ENCODE measurements at regions not wholly inside any gene's neighbourhood (a gene's known extent, or its start where the extent isn't known, plus 50 kb on each side); places are given as distances from the start of the nearest gene placed in this dataset.

GRCh38 chr13:40401911-40402776 lies 264.3 kb downstream of the FOXO1 start:
- POLR2A ChIA-PET, result no interaction called here
- H3K4me1 Mint-ChIP-seq, result peaks cover 15% of the 10 kb centered on the region
- CTCF ChIA-PET, result interaction anchor here (0.7 to 1.3 kb wide), 2 partner anchors 11 to 87 kb away, joined by 4 to 5 read pairs; no protein-coding TSS in a partner anchor
- DNase-seq, result no peak
- peak overlapping the region; percentile 10 for H3K27ac Mint-ChIP-seq
- peaks cover under 1% of the 10 kb centered on the region for H3K36me3 Mint-ChIP-seq (ENCODE audit: low read depth)
- H3K27me3 Mint-ChIP-seq, result no peaks in the 10 kb centered on the region
- H3K9me3 Mint-ChIP-seq, result no peaks in the 10 kb centered on the region
- no peak overlapping the region for H3K4me3 Mint-ChIP-seq

- Mint-ChIP-seq H3K9me3 (no peaks in the 10 kb centered on the region), H3K27ac (no peak overlapping the region), H3K27me3 (no peaks in the 10 kb centered on the region), H3K4me3 (no peak overlapping the region), H3K4me1 (peaks cover 15% of the 10 kb centered on the region), H3K36me3 (ENCODE audit: low read depth) (no peaks in the 10 kb centered on the region)
- ChIA-PET CTCF (interaction anchor here (1.2 to 1.3 kb wide), 2 partner anchors 10 to 12 kb away, joined by 3 to 4 read pairs; no protein-coding TSS in a partner anchor), POLR2A (no interaction called here)
- DNase-seq, result no peak
Observed at GRCh38 chr13:40402931-40403431, 263.5 kb downstream of the FOXO1 start.

- no peak for DNase-seq
- Mint-ChIP-seq H3K4me1 (peaks cover 15% of the 10 kb centered on the region), H3K27me3 (no peaks in the 10 kb centered on the region), H3K27ac (no peak overlapping the region), H3K9me3 (no peaks in the 10 kb centered on the region), H3K4me3 (no peak overlapping the region), H3K36me3 (ENCODE audit: low read depth) (no peaks in the 10 kb centered on the region)
- POLR2A ChIA-PET, result no interaction called here
- CTCF ChIA-PET, result interaction anchor here (1.2 kb wide), 1 partner anchor 11 kb away, joined by 3 read pairs; no protein-coding TSS in a partner anchor
Observed at GRCh38 chr13:40403509-40404241, 262.8 kb downstream of the FOXO1 start.

GRCh38 chr13:40404407-40404806 lies 262.0 kb downstream of the FOXO1 start:
- DNase-seq, result no peak
- H3K27me3 Mint-ChIP-seq, result no peaks in the 10 kb centered on the region
- ChIA-PET CTCF (no interaction called here), POLR2A (no interaction called here)
- H3K4me3 Mint-ChIP-seq, result no peak overlapping the region
- H3K9me3 Mint-ChIP-seq, result no peaks in the 10 kb centered on the region
- no peaks in the 10 kb centered on the region for H3K36me3 Mint-ChIP-seq (ENCODE audit: low read depth)
- H3K4me1 Mint-ChIP-seq, result peaks cover 15% of the 10 kb centered on the region
- H3K27ac Mint-ChIP-seq, result no peak overlapping the region

- CTCF ChIA-PET, result interaction anchor here (0.6 kb wide), 1 partner anchor 28 kb away, joined by 3 read pairs; no protein-coding TSS in a partner anchor
Observed at GRCh38 chr13:40404967-40405716, 261.3 kb downstream of the FOXO1 start.

GRCh38 chr13:40406405-40407120 lies 259.9 kb downstream of the FOXO1 start:
- H3K27me3 Mint-ChIP-seq, result no peaks in the 10 kb centered on the region
- CTCF ChIA-PET, result interaction anchor here (0.6 to 0.7 kb wide), 3 partner anchors 216 to 297 kb away, joined by 3 read pairs; no protein-coding TSS in a partner anchor
- peaks cover 3% of the 10 kb centered on the region for H3K36me3 Mint-ChIP-seq (ENCODE audit: low read depth)
- DNase-seq, result no peak
- no peak overlapping the region for H3K4me3 Mint-ChIP-seq
- H3K9me3 Mint-ChIP-seq, result peaks cover 8% of the 10 kb centered on the region
- POLR2A ChIA-PET, result no interaction called here
- peaks cover 15% of the 10 kb centered on the region for H3K4me1 Mint-ChIP-seq
- no peak overlapping the region for H3K27ac Mint-ChIP-seq

More at GRCh38 chr13:40404967-40405716, 261.3 kb downstream of the FOXO1 start:
- Mint-ChIP-seq H3K36me3 (ENCODE audit: low read depth) (no peaks in the 10 kb centered on the region), H3K4me3 (no peak overlapping the region), H3K4me1 (peaks cover 15% of the 10 kb centered on the region), H3K9me3 (peaks cover 3% of the 10 kb centered on the region), H3K27me3 (no peaks in the 10 kb centered on the region), H3K27ac (no peak overlapping the region)
- POLR2A ChIA-PET, result no interaction called here
- DNase-seq, result no peak

- H3K27me3 Mint-ChIP-seq, result no peaks in the 10 kb centered on the region
- CTCF ChIA-PET, result interaction anchor here (0.6 to 0.7 kb wide), 4 partner anchors 23 to 296 kb away, joined by 3 read pairs; no protein-coding TSS in a partner anchor
- peaks cover 8% of the 10 kb centered on the region for H3K4me1 Mint-ChIP-seq
- H3K4me3 Mint-ChIP-seq, result no peak overlapping the region
- no peak for DNase-seq
- POLR2A ChIA-PET, result no interaction called here
- H3K27ac Mint-ChIP-seq, result no peak overlapping the region
- H3K9me3 Mint-ChIP-seq, result peaks cover 8% of the 10 kb centered on the region
- H3K36me3 Mint-ChIP-seq (ENCODE audit: low read depth), result peaks cover 3% of the 10 kb centered on the region
Observed at GRCh38 chr13:40407567-40407966, 258.9 kb downstream of the FOXO1 start.

- H3K4me1 Mint-ChIP-seq, result peaks cover 3% of the 10 kb centered on the region
- DNase-seq, result no peak
- no peaks in the 10 kb centered on the region for H3K27me3 Mint-ChIP-seq
- peaks cover 3% of the 10 kb centered on the region for H3K36me3 Mint-ChIP-seq (ENCODE audit: low read depth)
- ChIA-PET POLR2A (interaction anchor here (0.6 kb wide), 1 partner anchor 164 kb away, joined by 3 read pairs; no protein-coding TSS in a partner anchor), CTCF (interaction anchor here (0.7 to 0.8 kb wide), 2 partner anchors 20 to 34 kb away, joined by 3 to 4 read pairs; no protein-coding TSS in a partner anchor)
- H3K4me3 Mint-ChIP-seq, result no peak overlapping the region
- no peak overlapping the region for H3K27ac Mint-ChIP-seq
- H3K9me3 Mint-ChIP-seq, result peaks cover 13% of the 10 kb centered on the region
Observed at GRCh38 chr13:40408602-40409001, 257.8 kb downstream of the FOXO1 start.

- POLR2A ChIA-PET, result no interaction called here
- Mint-ChIP-seq H3K27me3 (no peaks in the 10 kb centered on the region), H3K4me1 (no peaks in the 10 kb centered on the region), H3K27ac (no peak overlapping the region), H3K36me3 (ENCODE audit: low read depth) (peaks cover 3% of the 10 kb centered on the region), H3K9me3 (peaks cover 13% of the 10 kb centered on the region), H3K4me3 (no peak overlapping the region)
- DNase-seq, result no peak
- CTCF ChIA-PET, result no interaction called here
Observed at GRCh38 chr13:40409278-40409677, 257.2 kb downstream of the FOXO1 start.

GRCh38 chr13:40410315-40410714 lies 256.1 kb downstream of the FOXO1 start:
- H3K9me3 Mint-ChIP-seq, result peaks cover 13% of the 10 kb centered on the region
- H3K27me3 Mint-ChIP-seq, result no peaks in the 10 kb centered on the region
- no peak for DNase-seq
- no peak overlapping the region for H3K27ac Mint-ChIP-seq
- CTCF ChIA-PET, result interaction anchor here (0.9 kb wide), 1 partner anchor 12 kb away, joined by 3 read pairs; no protein-coding TSS in a partner anchor
- peaks cover 3% of the 10 kb centered on the region for H3K36me3 Mint-ChIP-seq (ENCODE audit: low read depth)
- H3K4me3 Mint-ChIP-seq, result no peak overlapping the region
- POLR2A ChIA-PET, result no interaction called here
- no peaks in the 10 kb centered on the region for H3K4me1 Mint-ChIP-seq

GRCh38 chr13:40420160-40420740 lies 246.2 kb downstream of the FOXO1 start:
- ChIA-PET POLR2A (no interaction called here), CTCF (no interaction called here)
- DNase-seq, result no peak
- H3K4me1 Mint-ChIP-seq, result peaks cover 8% of the 10 kb centered on the region
- H3K4me3 Mint-ChIP-seq, result no peak overlapping the region
- H3K27me3 Mint-ChIP-seq, result no peaks in the 10 kb centered on the region
- H3K36me3 Mint-ChIP-seq (ENCODE audit: low read depth), result peaks cover 14% of the 10 kb centered on the region
- H3K27ac Mint-ChIP-seq, result no peak overlapping the region
- peaks cover 8% of the 10 kb centered on the region for H3K9me3 Mint-ChIP-seq
